CMK (cell line): ENCODE measurements at regions not wholly inside any gene's neighbourhood (a gene's known extent, or its start where the extent isn't known, plus 50 kb on each side); places are given as distances from the start of the nearest gene placed in this dataset.
A peak's percentile ranks its signal among the peaks of the same experiment; 100 is the strongest.

Experiments
- DNase-seq: peaks from one replicate; pipeline ENCODE4 v3.0.0-alpha.2; 2010; ENCODE audit warnings: low read depth

DNA sequence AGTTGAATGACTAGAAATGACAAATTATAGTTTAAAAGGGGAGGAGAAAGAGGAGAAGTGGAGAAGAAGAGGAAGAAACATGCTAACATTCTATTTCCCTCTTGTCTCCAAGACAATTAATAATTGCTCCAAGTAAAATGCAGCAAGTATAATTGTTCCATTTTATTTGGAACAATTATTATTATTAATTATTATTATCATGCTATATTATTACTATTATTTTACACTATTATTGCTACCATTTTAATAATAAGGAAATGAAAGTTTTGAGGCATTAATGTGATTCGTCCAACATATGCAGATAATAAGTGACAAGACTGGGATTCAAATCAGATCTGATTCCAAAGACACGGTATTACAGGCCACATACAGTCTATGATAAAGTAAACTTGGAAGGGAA is 293.6 kb upstream of the ZC3H12C start:
- no peak for DNase-seq

DNA sequence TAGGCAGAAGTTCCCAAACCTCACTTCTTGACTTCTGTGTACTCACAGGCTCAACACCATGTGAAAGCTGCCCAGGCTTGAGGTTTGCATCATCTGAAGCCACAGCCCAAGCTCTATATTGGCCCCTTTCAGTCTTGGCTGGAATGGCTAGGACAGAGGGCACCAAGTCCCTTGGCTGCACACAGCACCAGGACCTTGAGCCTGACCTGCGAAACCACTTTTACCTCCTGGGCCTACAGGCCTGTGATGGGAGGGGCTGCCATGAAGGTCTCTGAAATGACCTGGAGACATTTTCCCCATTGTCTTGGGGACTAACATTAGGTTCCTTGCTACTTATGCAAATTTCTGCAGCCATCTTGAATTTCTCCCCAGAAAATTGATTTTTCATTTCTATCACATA is 288.3 kb upstream of the ZC3H12C start:
- DNase-seq: no peak

DNA sequence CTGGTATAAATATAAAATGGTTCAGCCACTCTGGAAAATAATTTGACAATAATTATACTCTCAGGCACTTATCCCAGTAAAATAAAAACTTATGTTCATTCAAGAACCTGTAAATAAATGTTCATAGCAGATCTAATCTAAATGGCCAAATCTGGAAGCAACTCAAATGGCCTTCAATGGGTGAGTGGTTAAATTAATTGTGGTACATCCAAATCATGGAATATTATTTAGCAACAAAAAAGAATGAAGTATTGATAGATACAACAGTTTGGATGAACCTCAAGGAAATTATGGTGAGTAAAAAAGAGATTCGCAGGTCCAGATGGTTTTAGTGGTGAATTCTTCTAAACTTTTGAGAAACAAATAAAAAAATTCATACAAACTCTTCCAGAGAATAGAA is 287.0 kb upstream of the ZC3H12C start:
- no peak for DNase-seq

DNA sequence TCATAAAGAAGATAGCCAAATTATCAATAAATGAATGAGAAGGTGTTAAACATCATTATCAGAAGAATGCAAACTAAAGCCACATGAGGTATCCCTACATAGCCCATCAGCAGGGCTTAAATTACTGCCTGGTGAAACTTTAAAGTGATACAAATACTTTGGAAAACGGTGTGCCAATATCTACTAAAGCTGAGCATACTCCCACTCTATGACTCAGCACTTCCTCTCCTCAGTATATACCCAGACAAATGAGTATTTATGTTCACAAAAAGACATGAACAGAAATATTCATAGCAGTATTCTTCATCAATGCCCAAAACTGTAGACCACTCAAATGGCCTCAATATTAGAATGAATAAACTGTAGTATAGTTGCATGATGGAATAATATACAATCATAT is 284.6 kb upstream of the ZC3H12C start:
- no peak for DNase-seq

DNA sequence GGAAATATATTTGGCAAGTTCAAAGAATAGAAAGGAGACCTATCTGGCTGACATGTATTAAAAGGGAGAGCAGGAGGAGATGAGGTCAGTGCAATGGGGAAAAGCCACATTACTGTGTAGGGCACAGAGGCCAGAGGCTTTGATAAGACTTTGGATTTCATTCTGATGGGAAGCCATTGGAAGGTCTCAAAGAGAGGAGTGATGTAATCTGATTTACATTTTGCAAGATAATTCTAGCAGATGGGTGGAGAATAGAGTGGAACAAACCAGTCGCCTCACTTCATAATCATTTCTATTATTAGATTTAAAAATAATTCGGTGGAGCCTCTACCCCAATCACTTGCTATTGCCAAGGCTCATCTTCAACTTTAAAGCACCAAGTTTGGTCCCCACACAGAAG is 278.4 kb upstream of the ZC3H12C start:
- no peak for DNase-seq

DNA sequence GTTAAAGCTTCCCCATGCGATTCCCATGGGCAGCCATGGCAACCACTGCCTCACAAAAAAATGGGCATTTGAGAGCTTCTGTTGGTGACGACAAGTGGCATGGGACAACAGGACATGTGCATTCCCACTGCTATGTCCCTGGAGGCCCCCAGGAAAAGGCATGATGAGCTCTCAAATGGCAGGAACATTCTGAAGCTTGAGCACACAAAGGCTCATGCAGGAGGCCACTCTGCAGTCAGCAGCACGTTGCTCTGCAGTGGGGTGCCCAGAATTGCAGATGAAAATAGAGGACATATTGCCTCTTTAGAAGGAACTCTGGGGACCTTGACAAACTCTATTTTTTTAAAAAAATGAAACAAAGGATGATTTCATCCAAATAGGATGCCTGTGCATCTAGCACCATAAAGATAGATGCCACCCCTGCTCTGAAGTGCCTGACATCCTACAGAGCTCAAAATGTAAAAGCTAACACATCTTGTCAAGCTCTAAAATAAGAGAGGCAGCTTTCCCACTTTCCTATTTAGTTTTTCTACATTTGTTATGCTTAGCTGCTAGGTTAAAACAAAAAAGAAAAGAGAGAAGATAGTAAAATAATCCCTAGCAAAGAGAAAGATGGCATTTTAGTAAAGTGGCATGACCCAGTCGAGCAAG is 277.6 kb upstream of the ZC3H12C start:
- DNase-seq: no peak

DNA sequence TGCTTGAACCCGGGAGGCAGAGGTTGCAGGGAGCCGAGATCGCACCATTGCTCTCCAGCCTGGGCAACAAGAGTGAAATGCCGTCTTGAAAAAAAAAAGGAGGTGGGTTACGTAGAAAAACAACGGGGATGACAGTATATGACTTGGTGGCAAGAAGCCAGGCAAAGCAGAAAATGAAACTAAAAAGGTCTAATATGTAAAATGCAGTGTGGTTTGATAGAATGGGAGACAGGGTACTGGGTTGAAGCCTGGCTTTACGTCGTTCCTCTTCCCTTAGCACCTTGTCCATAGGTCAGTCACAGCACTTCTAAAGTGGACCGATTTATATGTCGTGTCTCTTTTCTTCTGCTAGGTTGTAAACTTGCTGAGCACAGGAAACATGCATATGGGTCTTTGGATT is 274.9 kb upstream of the ZC3H12C start:
- DNase-seq: no peak

DNA sequence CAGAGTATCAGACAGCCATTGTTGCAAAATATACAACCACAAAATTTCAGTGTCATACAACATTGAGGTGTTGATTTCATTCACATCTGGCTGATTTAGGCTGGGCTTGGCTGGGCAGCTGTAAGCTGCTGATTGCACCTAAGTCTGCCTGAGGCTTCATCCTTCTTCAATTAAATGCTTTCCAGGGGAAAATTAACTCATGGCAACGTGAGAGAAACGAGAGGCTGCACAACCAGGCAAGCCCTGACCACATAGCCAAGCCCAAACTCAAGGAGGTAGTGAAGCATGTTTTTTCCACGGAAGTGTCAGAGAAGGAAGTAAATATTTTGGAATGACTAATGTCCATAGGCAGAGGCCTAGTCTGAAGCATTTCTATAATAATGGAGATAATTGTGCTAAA is 273.8 kb upstream of the ZC3H12C start:
- DNase-seq: no peak

DNA sequence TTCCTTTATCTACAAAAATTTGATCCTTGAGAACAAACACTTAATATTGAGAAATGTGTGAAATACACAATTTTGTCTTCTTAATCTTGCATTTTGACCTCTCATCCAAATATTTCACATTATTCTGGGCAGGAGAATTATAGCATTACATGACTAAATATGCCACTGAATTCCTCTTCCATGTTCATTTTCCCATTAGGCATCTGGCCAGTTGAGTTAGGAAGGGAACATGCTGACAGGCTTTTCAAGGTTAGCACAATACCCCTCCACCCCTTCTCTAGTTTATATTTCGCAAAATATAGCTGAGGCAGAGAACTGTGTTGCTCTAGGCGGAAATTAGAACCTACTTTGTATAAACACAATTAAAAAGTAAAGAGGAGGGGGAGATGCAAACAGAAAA is 271.7 kb upstream of the ZC3H12C start:
- no peak for DNase-seq

DNA sequence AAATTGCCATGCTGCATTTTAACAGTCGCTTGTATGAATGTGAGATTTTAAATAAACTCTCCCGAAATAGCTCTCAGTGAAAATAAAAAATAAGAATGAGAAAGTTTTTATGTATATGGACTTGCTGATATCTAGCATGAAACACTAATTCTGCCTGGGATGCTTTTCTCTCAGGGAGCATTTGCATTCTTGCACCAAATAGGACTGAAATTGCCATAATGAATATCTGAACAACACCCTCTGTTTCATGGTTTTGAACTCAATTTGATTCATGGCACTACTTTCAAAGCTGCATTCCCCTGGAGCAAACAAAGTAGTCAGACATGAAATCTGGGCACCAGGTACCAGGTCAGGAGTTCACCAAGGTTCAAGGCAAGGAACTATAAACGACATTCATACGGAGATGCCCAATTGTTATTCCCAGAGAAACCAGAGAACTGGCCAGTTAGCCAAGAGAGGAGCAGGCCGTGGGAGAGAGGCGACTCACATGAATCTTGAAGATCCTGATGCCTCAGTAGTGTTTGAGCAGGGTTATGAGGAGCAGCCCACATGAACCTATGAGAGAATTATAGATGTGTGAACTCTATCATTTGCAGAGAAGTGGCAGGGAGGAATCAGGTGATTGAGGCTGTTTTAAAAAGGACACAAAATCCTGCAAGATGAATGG is 270.6 kb upstream of the ZC3H12C start:
- no peak for DNase-seq

DNA sequence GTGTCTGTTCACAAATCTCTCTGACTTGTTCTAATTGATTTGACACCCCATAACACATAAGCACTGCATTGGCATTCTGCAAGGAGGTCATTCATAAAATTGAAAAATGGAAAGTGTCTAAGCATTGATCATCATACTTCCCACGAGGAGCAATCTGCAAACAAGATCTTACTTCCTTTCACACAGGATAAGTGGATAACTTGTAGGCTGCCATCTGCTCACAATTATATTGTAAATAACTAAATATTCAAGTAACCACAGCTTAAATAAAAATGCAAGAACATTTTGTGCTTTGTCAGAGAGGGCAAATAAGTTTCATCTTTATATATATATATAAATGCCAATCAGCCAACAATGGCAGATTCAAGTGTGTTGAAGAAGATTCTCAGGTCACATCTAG is 264.8 kb upstream of the ZC3H12C start:
- DNase-seq: no peak

DNA sequence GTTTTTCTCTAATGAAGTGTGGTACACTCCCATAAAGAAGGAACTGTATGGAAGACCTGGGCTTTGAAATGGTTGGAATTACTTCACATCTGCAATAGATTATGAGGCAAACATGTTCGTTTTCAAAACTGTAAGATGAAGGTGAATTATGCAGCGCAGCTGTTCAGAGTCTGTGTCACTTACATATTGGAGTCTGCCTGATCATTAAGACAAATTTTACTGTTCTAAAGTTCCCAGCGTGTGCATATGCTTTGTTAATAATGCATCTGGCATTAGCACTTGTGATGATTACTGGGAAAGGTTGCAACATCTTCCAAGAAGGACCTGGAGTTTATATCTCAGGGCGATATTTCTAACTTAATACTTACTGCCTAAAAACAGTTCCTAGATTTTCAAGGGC is 255.2 kb upstream of the ZC3H12C start:
- DNase-seq: no peak

DNA sequence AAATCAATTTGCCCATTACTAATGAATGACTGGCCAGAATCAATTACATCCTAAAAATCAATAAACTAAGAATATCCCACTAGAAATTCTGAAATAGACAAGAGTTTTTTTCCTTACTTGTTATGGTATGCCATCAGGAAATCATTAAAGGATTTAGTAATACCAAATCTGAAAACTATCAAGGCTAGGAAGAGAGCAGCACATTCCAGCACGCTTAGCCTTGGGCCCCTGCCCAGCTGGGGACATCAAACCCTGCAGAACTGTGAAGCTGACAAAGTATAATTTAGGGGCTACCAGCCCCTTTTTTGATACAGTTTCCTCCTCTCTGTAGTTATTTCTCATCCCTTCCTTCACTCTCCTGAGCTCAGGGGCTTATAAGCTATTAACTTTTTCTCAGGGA is 247.8 kb upstream of the ZC3H12C start:
- no peak for DNase-seq

DNA sequence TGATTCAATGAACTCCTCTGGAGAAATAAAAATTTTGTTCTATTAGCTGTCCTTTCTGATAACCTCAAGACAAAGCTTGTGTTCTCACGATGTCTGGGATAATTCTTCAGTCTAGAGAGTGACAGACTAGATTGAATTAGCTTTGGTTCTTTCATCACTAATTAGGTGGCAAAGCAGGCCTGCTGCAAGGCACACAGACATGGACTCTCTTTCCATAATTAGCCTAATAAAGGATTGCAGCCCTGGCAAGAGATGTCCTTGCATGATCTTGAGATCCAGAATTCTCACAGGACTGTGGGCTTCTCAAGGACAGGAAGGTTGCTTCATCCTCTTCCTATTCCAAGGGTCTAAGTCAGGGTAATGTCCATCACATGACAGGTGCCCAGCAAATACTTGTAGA is 245.6 kb upstream of the ZC3H12C start:
- no peak for DNase-seq

DNA sequence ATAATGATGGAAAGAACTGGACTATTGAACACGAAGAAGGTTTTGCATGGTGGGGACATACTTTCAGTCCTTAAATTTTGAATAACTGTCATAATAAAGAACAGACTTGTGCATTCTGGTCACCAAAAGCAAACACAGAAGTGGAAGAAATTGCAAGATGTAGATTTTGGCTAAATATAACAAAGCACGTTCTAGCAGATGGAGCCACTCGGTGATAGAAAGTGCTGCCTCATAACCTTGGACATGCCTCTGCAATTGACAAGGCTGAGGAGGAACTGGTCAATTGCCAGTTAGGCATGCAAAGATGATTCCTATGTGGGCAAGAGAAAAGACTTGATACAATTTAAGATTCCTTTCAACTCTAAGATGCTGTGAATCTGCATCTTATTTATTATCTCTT is 244.1 kb upstream of the ZC3H12C start:
- no peak for DNase-seq

DNA sequence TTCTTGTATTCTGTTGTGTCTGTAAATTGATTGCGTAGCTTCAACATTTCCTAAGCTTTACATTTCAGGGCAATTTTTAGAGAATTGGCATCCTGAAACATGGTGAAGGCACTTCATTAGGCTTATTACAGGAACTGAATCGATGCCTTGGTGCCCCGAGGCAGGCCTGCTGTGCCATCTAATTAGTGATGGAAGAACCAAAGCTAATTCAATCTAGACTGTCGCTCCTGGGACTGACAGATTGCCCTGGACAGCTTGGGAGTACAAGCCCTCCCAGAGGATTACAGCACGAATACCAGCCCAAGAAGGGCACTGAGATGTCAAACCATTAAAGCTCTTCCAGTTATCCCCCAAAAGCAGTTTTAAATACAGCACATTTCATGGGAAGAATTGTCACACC is 243.2 kb upstream of the ZC3H12C start:
- no peak for DNase-seq

DNA sequence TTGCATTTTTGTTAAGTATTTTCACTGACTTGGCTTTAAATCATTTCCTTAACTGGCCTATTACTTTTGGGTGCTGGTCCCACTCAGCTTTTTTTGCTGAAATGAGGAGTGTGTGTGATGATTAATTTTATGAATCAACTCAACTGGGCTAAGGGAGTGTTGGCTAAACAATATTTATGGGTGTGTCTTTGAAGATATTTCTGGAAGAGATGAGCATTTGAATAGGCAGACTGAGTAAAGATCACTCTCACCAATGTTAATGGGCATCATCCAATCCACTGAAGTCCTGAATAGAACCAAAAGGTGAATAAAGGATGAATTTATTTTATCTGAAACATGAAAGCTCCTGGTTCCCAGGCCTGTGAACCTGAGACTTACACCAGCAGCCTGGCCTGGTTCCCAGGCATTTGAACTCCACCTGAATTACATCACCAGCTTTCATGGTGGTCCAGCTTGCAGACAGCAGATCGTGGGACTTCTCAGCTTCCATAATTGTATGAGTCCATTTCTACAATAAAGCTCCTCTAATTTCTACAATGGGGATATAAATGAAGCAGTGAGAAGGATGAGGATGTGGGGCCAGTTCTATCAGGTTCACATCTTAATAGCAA is 241.3 kb upstream of the ZC3H12C start:
- no peak for DNase-seq

DNA sequence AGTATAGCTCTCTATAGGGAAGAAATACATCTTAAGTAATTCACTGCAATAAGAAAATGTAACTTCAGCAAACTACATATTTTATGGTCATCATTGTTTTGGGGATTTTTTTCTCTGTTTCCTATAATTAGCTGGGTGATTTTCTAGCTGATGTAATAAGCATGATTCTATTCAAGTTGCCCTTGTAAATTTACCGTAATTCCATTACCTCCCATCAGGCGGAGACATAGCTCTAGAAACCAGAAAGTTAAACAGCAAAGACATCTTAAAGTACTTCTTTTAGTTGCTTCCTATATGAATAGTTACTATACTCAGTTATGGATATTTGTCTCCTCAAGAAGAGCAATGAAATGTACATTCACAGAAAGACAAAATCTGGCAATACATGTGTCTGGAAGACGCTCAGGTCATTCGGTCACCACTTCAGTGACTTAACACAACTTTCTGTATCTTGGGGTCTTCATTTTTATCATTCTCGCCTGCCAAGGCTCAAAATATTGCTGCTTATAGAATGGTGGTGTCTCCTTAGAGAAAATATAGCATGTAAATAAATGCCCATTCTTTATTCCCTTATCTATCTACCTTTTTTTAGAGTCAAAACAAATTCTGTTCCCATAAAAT is 239.9 kb upstream of the ZC3H12C start:
- DNase-seq: peak; percentile 38

DNA sequence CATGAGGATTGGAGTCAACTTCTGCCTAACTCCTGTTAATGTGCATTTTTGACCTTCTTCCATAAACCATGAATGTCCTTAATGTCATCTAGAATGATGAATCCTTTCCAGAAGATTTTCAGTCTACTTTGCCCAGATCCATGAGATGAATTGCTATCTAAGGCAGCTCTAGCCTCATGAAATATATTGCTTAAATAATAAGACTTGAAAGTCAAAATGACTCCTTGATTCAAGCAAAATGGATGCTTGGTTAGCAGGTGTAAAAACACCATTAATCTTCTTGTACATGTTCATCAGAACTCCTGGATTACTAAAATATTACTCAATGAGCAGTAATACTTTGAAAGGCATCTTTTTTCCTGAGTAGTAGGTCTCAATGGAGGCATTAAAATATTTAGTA is 238.5 kb upstream of the ZC3H12C start:
- DNase-seq: no peak

DNA sequence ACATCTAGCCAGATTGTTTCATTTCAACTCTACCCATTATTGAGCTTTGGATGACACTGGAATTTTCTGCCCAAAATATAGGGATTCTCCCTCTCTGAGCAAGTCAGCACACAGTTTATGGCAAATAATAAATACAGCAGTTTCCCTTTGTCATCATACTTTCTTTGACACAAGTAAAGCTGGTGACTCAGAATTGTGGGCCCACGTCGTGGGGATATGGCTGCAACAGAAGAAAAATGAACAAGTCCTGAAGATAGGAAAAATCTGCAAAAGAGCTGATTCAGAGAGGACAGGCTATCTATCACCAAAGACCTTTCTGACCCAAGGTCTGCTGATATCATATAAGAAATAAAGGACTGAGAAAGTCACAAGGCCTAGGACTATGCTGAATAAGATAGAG is 236.3 kb upstream of the ZC3H12C start:
- no peak for DNase-seq

DNA sequence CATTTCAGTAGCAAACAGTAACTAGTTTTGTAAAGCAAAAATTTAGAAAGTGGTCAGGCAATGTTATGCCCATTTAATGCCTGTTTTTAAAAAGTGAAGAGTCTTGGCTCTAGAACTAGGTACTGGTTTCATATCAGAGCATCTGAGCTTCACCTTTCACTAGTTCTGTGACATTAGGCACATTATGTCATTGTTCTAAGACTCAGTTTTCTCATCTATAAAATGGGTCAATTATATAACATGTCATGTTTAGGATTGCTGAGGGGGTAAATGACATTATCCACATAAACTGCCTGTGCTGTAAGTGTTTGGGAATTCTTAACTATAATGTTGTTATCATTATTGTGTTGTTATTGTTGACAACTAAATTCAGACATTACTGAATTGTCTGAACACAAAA is 235.6 kb upstream of the ZC3H12C start:
- DNase-seq: no peak

DNA sequence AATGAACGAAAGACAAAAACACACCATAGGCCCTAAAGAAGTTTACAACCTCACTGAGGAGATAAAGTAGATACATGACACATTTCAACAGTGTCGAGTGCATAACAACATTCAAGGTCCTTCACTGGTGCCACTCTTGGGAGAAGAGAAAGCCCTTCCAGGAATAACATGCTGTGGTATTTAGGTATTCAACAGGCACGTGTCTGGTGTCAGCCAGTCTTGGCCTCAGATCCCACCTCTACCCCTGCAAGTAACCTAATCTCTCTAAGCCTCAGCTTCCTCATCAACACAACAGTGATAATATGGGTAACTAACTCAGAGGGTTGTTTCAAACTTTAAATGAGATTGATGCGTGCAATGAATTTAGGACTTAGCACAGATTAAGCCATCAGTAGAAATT is 235.0 kb upstream of the ZC3H12C start:
- DNase-seq: no peak

DNA sequence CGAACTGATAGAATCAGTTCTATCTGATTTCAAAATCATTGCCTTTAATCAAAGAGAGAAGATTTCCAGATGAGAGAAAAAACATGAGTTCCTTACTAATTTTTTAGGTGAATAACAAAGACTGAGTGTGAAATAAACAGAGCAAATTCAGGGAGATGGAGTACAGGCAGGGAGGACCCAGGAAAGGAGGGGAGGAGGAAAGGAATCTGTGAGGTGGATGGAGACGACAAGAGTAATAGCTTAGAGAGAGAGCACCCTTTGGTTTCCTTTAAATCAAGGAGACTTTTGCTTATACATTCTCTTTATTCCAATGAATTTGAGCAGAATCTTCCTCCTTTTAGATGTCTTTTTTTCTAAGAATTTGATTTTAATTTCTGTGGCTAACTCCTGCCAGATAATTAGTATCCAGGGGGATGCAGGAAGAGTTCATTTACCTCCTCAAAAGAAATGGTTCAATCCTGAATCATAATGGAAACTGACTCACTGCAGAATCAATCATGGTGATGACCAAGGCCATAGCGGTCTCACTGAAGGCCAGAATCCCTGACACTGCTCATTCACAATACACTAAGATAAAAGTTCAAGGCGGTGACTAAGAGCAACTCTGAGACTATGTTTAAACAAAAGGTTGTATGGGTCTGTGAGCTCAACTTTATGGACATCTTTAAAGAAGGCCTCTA is 234.0 kb upstream of the ZC3H12C start:
- no peak for DNase-seq
